ENCODE measurements at regions not wholly inside any gene's neighbourhood (a gene's known extent, or its start where the extent isn't known, plus 50 kb on each side); places are given as distances from the start of the nearest gene placed in this dataset.

DNA sequence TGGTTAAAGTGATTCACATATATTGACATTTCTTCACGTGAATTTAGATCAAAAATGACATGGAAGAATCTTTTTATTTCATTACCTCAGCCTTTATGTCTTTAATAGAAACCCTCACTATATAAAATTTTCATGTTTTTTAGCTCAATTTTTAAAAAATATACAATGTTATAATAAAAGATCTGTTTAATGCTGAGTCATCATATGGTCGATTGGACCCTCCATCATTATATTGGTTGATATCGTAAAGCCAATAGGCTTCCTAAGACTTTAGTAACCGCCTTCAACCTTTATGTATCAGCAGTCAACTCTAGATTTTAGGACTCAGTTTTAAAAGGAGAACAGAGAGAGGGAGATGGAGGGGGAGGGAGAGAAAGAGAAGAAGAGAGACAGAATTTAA lies 162.3 kb upstream of the FERD3L start:
- no peak overlapping the region for H3K4me3 ChIP-seq
- H3K27ac ChIP-seq (replicated peaks), result no peak overlapping the region
- H3K4me1 ChIP-seq, result no peaks in the 10 kb centered on the region
- H3K27me3 ChIP-seq (ENCODE audit: low read depth), result no peaks in the 10 kb centered on the region
- TF ChIP-seq, protein P1, sequence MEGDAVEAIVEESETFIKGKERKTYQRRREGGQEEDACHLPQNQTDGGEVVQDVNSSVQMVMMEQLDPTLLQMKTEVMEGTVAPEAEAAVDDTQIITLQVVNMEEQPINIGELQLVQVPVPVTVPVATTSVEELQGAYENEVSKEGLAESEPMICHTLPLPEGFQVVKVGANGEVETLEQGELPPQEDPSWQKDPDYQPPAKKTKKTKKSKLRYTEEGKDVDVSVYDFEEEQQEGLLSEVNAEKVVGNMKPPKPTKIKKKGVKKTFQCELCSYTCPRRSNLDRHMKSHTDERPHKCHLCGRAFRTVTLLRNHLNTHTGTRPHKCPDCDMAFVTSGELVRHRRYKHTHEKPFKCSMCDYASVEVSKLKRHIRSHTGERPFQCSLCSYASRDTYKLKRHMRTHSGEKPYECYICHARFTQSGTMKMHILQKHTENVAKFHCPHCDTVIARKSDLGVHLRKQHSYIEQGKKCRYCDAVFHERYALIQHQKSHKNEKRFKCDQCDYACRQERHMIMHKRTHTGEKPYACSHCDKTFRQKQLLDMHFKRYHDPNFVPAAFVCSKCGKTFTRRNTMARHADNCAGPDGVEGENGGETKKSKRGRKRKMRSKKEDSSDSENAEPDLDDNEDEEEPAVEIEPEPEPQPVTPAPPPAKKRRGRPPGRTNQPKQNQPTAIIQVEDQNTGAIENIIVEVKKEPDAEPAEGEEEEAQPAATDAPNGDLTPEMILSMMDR (IDR thresholded peaks at IDR 0.05; ENCODE audit: borderline replicate concordance), result no peak
- intact Hi-C loops (cut with micrococcal nuclease), result no loop called here
- no peak for DNase-seq
- no peaks in the 10 kb centered on the region for H3K36me3 ChIP-seq
- peaks cover 2% of the 10 kb centered on the region for H3K9me3 ChIP-seq (replicated peaks)

DNA sequence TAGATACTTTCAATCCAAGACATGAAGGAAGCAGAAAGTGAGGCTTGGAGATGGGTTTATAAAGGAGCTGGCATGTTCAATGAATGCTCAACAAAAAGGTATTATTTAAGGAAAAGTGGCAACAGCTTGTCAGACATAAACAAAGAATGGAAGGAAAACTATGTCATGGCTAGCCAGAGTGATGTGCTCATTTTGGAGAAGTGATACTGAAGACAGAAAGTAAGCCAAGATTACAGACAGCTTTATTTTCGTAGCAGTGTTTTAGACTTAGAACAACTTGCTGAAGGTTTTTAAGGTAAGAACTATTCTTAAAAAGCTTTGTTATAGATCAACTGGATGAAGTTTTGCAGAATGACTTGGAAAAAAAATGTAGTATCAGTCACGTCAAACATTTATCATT lies 160.5 kb upstream of the FERD3L start:
- no peak for DNase-seq
- Histone ChIP-seq H3K9me3 (replicated peaks) (peaks cover 5% of the 10 kb centered on the region), H3K36me3 (no peaks in the 10 kb centered on the region)

GRCh38 chr7:19304086-19304485 lies 158.9 kb upstream of the FERD3L start:
- Histone ChIP-seq H3K27ac (replicated peaks) (no peak overlapping the region), H3K9me3 (replicated peaks) (peaks cover 5% of the 10 kb centered on the region), H3K4me3 (no peak overlapping the region), H3K36me3 (no peaks in the 10 kb centered on the region), H3K4me1 (no peaks in the 10 kb centered on the region), H3K27me3 (ENCODE audit: low read depth) (no peaks in the 10 kb centered on the region)
- DNase-seq, result no peak
- TF ChIP-seq, protein P1 (IDR thresholded peaks at IDR 0.05; ENCODE audit: borderline replicate concordance), result no peak
- intact Hi-C loops (cut with micrococcal nuclease), result no loop called here

More for the DNA sequence above, 160.5 kb upstream of the FERD3L start:
- no peak overlapping the region for H3K27ac ChIP-seq (replicated peaks)
- H3K4me1 ChIP-seq, result no peaks in the 10 kb centered on the region
- TF ChIP-seq, protein P1 (IDR thresholded peaks at IDR 0.05; ENCODE audit: borderline replicate concordance), result no peak
- intact Hi-C loops (cut with micrococcal nuclease), result no loop called here
- H3K4me3 ChIP-seq, result no peak overlapping the region
- no peaks in the 10 kb centered on the region for H3K27me3 ChIP-seq (ENCODE audit: low read depth)

- Histone ChIP-seq H3K9me3 (replicated peaks) (peaks cover 5% of the 10 kb centered on the region), H3K4me3 (no peak overlapping the region), H3K27me3 (ENCODE audit: low read depth) (no peaks in the 10 kb centered on the region), H3K27ac (replicated peaks) (no peak overlapping the region), H3K4me1 (no peaks in the 10 kb centered on the region), H3K36me3 (no peaks in the 10 kb centered on the region)
- TF ChIP-seq, protein P1 (IDR thresholded peaks at IDR 0.05; ENCODE audit: borderline replicate concordance), result no peak
- intact Hi-C loops (cut with micrococcal nuclease), result no loop called here
- DNase-seq, result no peak
Measured at GRCh38 chr7:19302731-19303130, 157.5 kb upstream of the FERD3L start.

DNA sequence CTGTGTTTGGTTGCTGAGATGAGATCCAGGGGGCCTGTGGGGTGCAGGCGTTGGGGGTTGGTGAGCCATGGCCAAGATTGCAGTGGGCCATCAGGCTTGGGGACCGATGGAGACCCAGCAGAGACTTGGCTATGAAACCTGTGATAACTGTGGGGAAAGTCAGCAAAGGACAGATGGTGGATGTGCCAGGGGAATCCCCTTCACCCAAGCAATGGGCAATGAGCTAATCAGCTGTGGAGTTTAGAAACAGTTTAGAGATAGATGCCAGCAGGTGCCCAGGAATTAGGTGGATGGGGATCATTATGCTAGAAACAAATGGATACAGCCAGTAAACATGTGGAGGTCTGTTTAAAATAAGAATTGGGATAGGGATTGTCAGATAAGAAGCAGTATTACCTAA lies 151.4 kb upstream of the FERD3L start:
- H3K36me3 ChIP-seq, result no peaks in the 10 kb centered on the region
- intact Hi-C loops (cut with micrococcal nuclease), result no loop called here
- no peaks in the 10 kb centered on the region for H3K4me1 ChIP-seq
- no peaks in the 10 kb centered on the region for H3K9me3 ChIP-seq (replicated peaks)
- DNase-seq, result no peak
- no peak overlapping the region for H3K4me3 ChIP-seq
- TF ChIP-seq, protein P1 (IDR thresholded peaks at IDR 0.05; ENCODE audit: borderline replicate concordance), result no peak
- H3K27ac ChIP-seq (replicated peaks), result no peak overlapping the region
- H3K27me3 ChIP-seq (ENCODE audit: low read depth), result no peaks in the 10 kb centered on the region

DNA sequence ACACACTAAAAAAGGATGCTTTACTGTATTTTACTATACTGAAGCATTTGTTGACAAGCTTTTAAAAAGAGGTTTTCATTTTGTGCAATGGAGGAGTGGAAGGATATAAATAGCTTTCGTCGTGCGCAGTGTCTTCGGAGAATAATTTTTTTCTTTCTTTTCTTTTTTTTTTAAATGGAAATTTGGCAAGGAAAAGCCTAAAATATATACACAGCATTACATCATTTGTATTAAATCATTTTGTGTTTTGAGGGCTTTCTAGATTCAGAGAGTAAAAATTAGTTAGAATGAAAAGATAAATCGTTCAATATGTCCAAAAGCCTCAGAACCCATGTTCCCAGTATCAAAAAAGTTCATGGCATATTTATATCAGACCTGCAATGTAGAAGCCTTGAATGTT lies 150.2 kb upstream of the FERD3L start:
- Histone ChIP-seq H3K36me3 (no peaks in the 10 kb centered on the region), H3K27me3 (ENCODE audit: low read depth) (no peaks in the 10 kb centered on the region), H3K27ac (replicated peaks) (no peak overlapping the region), H3K9me3 (replicated peaks) (no peaks in the 10 kb centered on the region), H3K4me3 (no peak overlapping the region), H3K4me1 (no peaks in the 10 kb centered on the region)
- TF ChIP-seq, protein P1 (IDR thresholded peaks at IDR 0.05; ENCODE audit: borderline replicate concordance), result no peak
- no peak for DNase-seq
- intact Hi-C loops (cut with micrococcal nuclease), result no loop called here
